K562 (cell line): ENCODE measurements at regions not wholly inside any gene's neighbourhood (a gene's known extent, or its start where the extent isn't known, plus 50 kb on each side); places are given as distances from the start of the nearest gene placed in this dataset.

Experiments used
- ATAC-seq: fragments of 200-7000 bp; cut with Tn5 transposase; 3 replicates; pipeline ENCODE4 v1.9.1; 2020; ENCODE audit warnings: moderate library complexity
- BruUV-seq: library from RNA; stranded (reverse); fragments of 400-500 nt; replicated peaks from 2 replicates; lab custom pipeline; 2021; lab: Mats Ljungman, UMichigan
- CTCF ChIA-PET: fragments of 300-600 bp; formaldehyde crosslinking; extraction: SDS; loops from one replicate; lab custom pipeline; 2021; ENCODE audit warnings: low intra/inter-chr PET ratio; lab: Yijun Ruan, JAX
- POLR2A ChIA-PET: fragments of 300-600, 350-650 bp; sonication (Branson Sonifier 250); formaldehyde crosslinking; extraction: SDS; loops from one replicate; lab custom pipeline; 2021; ENCODE audit warnings: antibody characterized with exemption, inconsistent platforms; lab: Yijun Ruan, JAX
- DNase-seq, 4 experiments: peaks; one replicate each; pipeline versions ENCODE4 v3.0.0 to v3.0.0-alpha.2; 2011 to 2018; ENCODE audit warnings: low spot score in 3 of 4, mixed read lengths in 3 of 4; ENCODE audit errors: extremely low read depth in 1 of 4
- FAIRE-seq: peaks from 2 replicates; lab custom pipeline; 2011; peaks lifted over from hg19 to GRCh38; lab: Jason Lieb, UNC
- H2AFZ ChIP-seq: 2 replicates; pipeline ENCODE4 v1.6.0; 2011; ENCODE audit warnings: low read depth, low read length, control low read depth, inconsistent platforms
- H3K27ac ChIP-seq: fragments of 200-600 bp; 3 replicates; pipeline ENCODE4 v1.8.0; 2011; ENCODE audit warnings: low read depth, mild to moderate bottlenecking, control low read depth, inconsistent platforms, low read length, moderate library complexity, mixed read lengths; ENCODE audit errors: extremely low read depth
- H3K27me3 ChIP-seq, 2 experiments: fragments of 300-600 bp in 1 of 2; 2 replicates in 1 of 2; 3 replicates in 1 of 2; pipeline versions ENCODE4 v1.6.0 to v1.8.0; 2011; ENCODE audit warnings: inconsistent platforms in 2 of 2, low read length in 2 of 2, mild to moderate bottlenecking in 1 of 2, mixed read lengths in 1 of 2, moderate library complexity in 1 of 2; ENCODE audit not compliant: control insufficient read depth in 2 of 2, insufficient read depth in 2 of 2
- H3K36me3 ChIP-seq: fragments of 300-600 bp; 3 replicates; pipeline ENCODE4 v1.8.0; 2011; ENCODE audit warnings: mild to moderate bottlenecking, low read length, inconsistent platforms; ENCODE audit not compliant: control insufficient read depth, insufficient read depth
- H3K4me1 ChIP-seq, 2 experiments: fragments of 200-600 bp in 1 of 2; replicated peaks in 1 of 2; 2 replicates in 1 of 2; 3 replicates in 1 of 2; pipeline versions ENCODE4 v1.5.1 to v1.8.0; 2011; ENCODE audit warnings: inconsistent platforms in 2 of 2, low read length in 2 of 2, mild to moderate bottlenecking in 1 of 2, mixed read lengths in 1 of 2, moderate library complexity in 1 of 2; ENCODE audit not compliant: control insufficient read depth in 2 of 2, insufficient read depth in 2 of 2
- H3K4me2 ChIP-seq: 2 replicates; pipeline ENCODE4 v1.6.1; 2011; ENCODE audit warnings: low read length, control low read depth, inconsistent platforms, mixed read lengths; ENCODE audit not compliant: insufficient read depth
- H3K4me3 ChIP-seq: fragments of 200-600 bp; sonication (generic), shearing (Covaris generic); 2 replicates; pipeline ENCODE4 v1.5.1; 2016; ENCODE audit warnings: control low read depth, inconsistent platforms
- H3K79me2 ChIP-seq: fragments of 200-600 bp; 3 replicates; pipeline ENCODE4 v1.8.0; 2011; ENCODE audit warnings: low read length, inconsistent platforms; ENCODE audit not compliant: control insufficient read depth, insufficient read depth
- H3K9ac ChIP-seq, 2 experiments: 2 replicates each; pipeline versions ENCODE4 v1.6.0 to v1.6.1; 2011; ENCODE audit warnings: low read depth in 2 of 2, low read length in 2 of 2, control low read depth in 1 of 2, inconsistent platforms in 1 of 2, mild to moderate bottlenecking in 1 of 2, mixed read lengths in 1 of 2; ENCODE audit not compliant: insufficient read depth in 1 of 2
- H3K9me1 ChIP-seq: one replicate; pipeline ENCODE4 v1.6.0; 2011; ENCODE audit warnings: inconsistent platforms, mild to moderate bottlenecking, low read length, moderate library complexity; ENCODE audit not compliant: control insufficient read depth, insufficient read depth
- H3K9me3 ChIP-seq: replicated peaks from 2 replicates; pipeline ENCODE4 v1.5.1; 2011; ENCODE audit warnings: low read depth, low read length, inconsistent platforms; ENCODE audit not compliant: control insufficient read depth, insufficient read depth
- H4K20me1 ChIP-seq: replicated peaks from 2 replicates; pipeline ENCODE4 v1.6.1; 2011; ENCODE audit warnings: low read length, inconsistent platforms, mixed read lengths; ENCODE audit not compliant: control insufficient read depth, insufficient read depth
- BRD9 ChIP-seq: fragments of 450-650 bp; IDR thresholded peaks from 2 replicates; pipeline ENCODE4 v1.6.1; 2018; ENCODE audit warnings: low read depth; ENCODE audit not compliant: partially characterized antibody
- CAMTA2 ChIP-seq: fragments of 250-450 bp; sonication (Bioruptor Pico); conservative IDR thresholded peaks from 2 replicates; pipeline ENCODE4 v1.5.1; 2022
- CBX1 ChIP-seq: sonication (generic); IDR thresholded peaks from 2 replicates; pipeline ENCODE4 v1.6.1; 2016; ENCODE audit warnings: antibody characterized with exemption, low read depth, mild to moderate bottlenecking
- HIVEP1 ChIP-seq: fragments of 250-450 bp; sonication (Bioruptor Pico); IDR thresholded peaks from 2 replicates; pipeline ENCODE4 v1.4.0; 2020; ENCODE audit warnings: mild to moderate bottlenecking
- PHF20 ChIP-seq: fragments of 450-650 bp; IDR thresholded peaks from 2 replicates; pipeline ENCODE4 v1.6.1; 2018; ENCODE audit not compliant: partially characterized antibody
- RBM39 ChIP-seq: fragments of 200-400 bp; formaldehyde crosslinking; optimal IDR thresholded peaks from 2 replicates; pipeline ENCODE3; 2018; ENCODE audit warnings: low read depth, low read length
- RFX1 ChIP-seq: fragments of 450-650 bp; IDR thresholded peaks from 2 replicates; pipeline ENCODE4 v1.6.1; 2016; ENCODE audit warnings: mild to moderate bottlenecking, moderate library complexity
- SPI1 ChIP-seq: IDR thresholded peaks from 2 replicates; pipeline ENCODE4 v1.6.1; 2011; ENCODE audit warnings: low read depth, low read length, control low read depth, borderline replicate concordance
- TARDBP ChIP-seq: fragments of 450-650 bp; IDR thresholded peaks from 2 replicates; pipeline ENCODE4 v1.6.1; 2016
- TBP ChIP-seq: optimal IDR thresholded peaks from 2 replicates; pipeline ENCODE3; 2011; ENCODE audit warnings: low read depth, low read length, improper control_type of control experiment
- TFAP4 ChIP-seq: sonication (generic); formaldehyde crosslinking; IDR thresholded peaks from 2 replicates; pipeline ENCODE4 v1.8.0; 2022; ENCODE audit warnings: missing genetic modification reagents, mild to moderate bottlenecking, moderate library complexity, borderline replicate concordance
- ZFPM2 ChIP-seq: fragments of 250-450 bp; sonication (Bioruptor Pico); IDR thresholded peaks from 2 replicates; pipeline ENCODE4 v1.5.1; 2022; ENCODE audit warnings: mild to moderate bottlenecking
- ZKSCAN8 ChIP-seq: fragments of 200-800 bp; sonication (Bioruptor generic); IDR thresholded peaks from 2 replicates; pipeline ENCODE4 v1.6.1; 2016; ENCODE audit warnings: missing genetic modification characterization, missing compliant biosample characterization
- WGBS: fragments of 100-300 bp; shearing (Covaris generic); methylation state at CpG from one replicate; pipeline ENCODE4 v1.1.6; 2016; ENCODE audit warnings: low coverage, mixed read lengths; ENCODE audit not compliant: insufficient coverage; ENCODE audit errors: missing lambda C conversion rate; 5-methylcytosine and 5-hydroxymethylcytosine counted together
- in situ Hi-C: fragments of 300-500 bp; cut with MboI; formaldehyde crosslinking; loops from 4 replicates; pipeline ENCODE4 v1.15.0; 2018; ENCODE audit warnings: inconsistent platforms, mixed read lengths
- intact Hi-C: fragments of 100-400 bp; cut with micrococcal nuclease; formaldehyde crosslinking; loops from 2 replicates; pipeline ENCODE4 v1.14.2; 2022

GRCh38 chr20:52744441-52744840 is 227.7 kb upstream of the TSHZ2 start:
- no peaks in the 10 kb centered on the region for H3K4me1 ChIP-seq
- ChIA-PET CTCF (no interaction called here), POLR2A (no interaction called here)
- in situ Hi-C loops (no loop called here), intact Hi-C loops (no loop called here)
- no peaks in the 10 kb centered on the region for H3K9me1 ChIP-seq
- ATAC-seq (no peak), FAIRE-seq (no peak), DNase-seq (no peak)
- no peak overlapping the region for H3K27ac ChIP-seq
- BruUV-seq, result no TSS peak
- H4K20me1 ChIP-seq, result no peaks in the 10 kb centered on the region
- H3K9me3 ChIP-seq, result no peaks in the 10 kb centered on the region
- no peak overlapping the region for H3K9ac ChIP-seq
- no peak overlapping the region for H3K4me2 ChIP-seq
- H3K27me3 ChIP-seq, result no peaks in the 10 kb centered on the region
- no peaks in the 10 kb centered on the region for H3K36me3 ChIP-seq
- WGBS, result 0% methylated on average over 3 of the region's 3 CpGs
- H3K4me3 ChIP-seq, result no peak overlapping the region
- H2AFZ ChIP-seq, result no peak overlapping the region
- no peaks in the 10 kb centered on the region for H3K79me2 ChIP-seq
- TF ChIP-seq BRD9, result no peak
- no peak for TF ChIP-seq RBM39
- no peak for TF ChIP-seq TARDBP
- TF ChIP-seq TBP, result no peak
- no peak for TF ChIP-seq TFAP4
- TF ChIP-seq HIVEP1 (CRISPR knock-in tag), result no peak
- TF ChIP-seq ZFPM2 (CRISPR knock-in tag), result no peak
- TF ChIP-seq CAMTA2 (CRISPR knock-in tag), result no peak
- TF ChIP-seq CBX1, result no peak
- TF ChIP-seq RFX1, result no peak
- TF ChIP-seq SPI1, result no peak
- no peak for TF ChIP-seq ZKSCAN8
- TF ChIP-seq PHF20, result no peak
